Ectodermal cell (in vitro differentiated cells): ENCODE measurements at regions not wholly inside any gene's neighbourhood (a gene's known extent, or its start where the extent isn't known, plus 50 kb on each side); places are given as distances from the start of the nearest gene placed in this dataset.
"Not testable (repeated sequence)": the region's sequence is repeated elsewhere in the genome, so short reads cannot be mapped to it uniquely, and the experiment has no call there.

Source experiments
- H3K27ac ChIP-seq: 2 replicates; pipeline ENCODE4 v1.7.0; 2013; ENCODE audit warnings: mild to moderate bottlenecking, low read depth, low read length; ENCODE audit not compliant: insufficient read depth, poor library complexity, severe bottlenecking
- H3K27me3 ChIP-seq: 2 replicates; pipeline ENCODE4 v1.7.0; 2013; ENCODE audit warnings: mild to moderate bottlenecking, low read length; ENCODE audit not compliant: insufficient read depth, control insufficient read depth, poor library complexity, severe bottlenecking
- H3K36me3 ChIP-seq: one replicate; pipeline ENCODE4 v1.7.0; 2013; ENCODE audit warnings: low read length; ENCODE audit not compliant: control insufficient read depth, insufficient read depth
- H3K4me1 ChIP-seq: one replicate; pipeline ENCODE4 v1.7.0; 2013; ENCODE audit warnings: low read length; ENCODE audit not compliant: control insufficient read depth, insufficient read depth
- H3K4me3 ChIP-seq: 2 replicates; pipeline ENCODE4 v1.7.0; 2013; ENCODE audit warnings: low read depth, low read length, control low read depth; ENCODE audit not compliant: insufficient read depth
- H3K9me3 ChIP-seq: 2 replicates; pipeline ENCODE4 v1.7.0; 2013; ENCODE audit warnings: mild to moderate bottlenecking, low read length, moderate library complexity; ENCODE audit not compliant: control insufficient read depth
- WGBS, 2 experiments: methylation state at CpG; one replicate each; pipeline ENCODE4 v1.1.7; 2013; ENCODE audit warnings: missing lambda C conversion rate in 2 of 2; 5-methylcytosine and 5-hydroxymethylcytosine counted together

- WGBS, 2 experiments, result 63 to 78% methylated on average over 1 of the region's 1 CpG
- H3K9me3 ChIP-seq, result no peaks in the 10 kb centered on the region
- H3K36me3 ChIP-seq, result no peaks in the 10 kb centered on the region
- no peaks in the 10 kb centered on the region for H3K27me3 ChIP-seq
- no peak overlapping the region for H3K4me3 ChIP-seq
- no peak overlapping the region for H3K27ac ChIP-seq
- H3K4me1 ChIP-seq, result no peaks in the 10 kb centered on the region
Observed at GRCh38 chr2:13266166-13266565, 549.4 kb downstream of the TRIB2 start.

GRCh38 chr2:13284688-13285087 is 568.0 kb downstream of the TRIB2 start:
- H3K9me3 ChIP-seq, result peaks cover 4% of the 10 kb centered on the region
- no peak overlapping the region for H3K4me3 ChIP-seq
- H3K36me3 ChIP-seq, result no peaks in the 10 kb centered on the region
- WGBS, 2 experiments, result 90% methylated on average over 8 of the region's 8 CpGs
- no peaks in the 10 kb centered on the region for H3K27me3 ChIP-seq
- H3K4me1 ChIP-seq, result no peaks in the 10 kb centered on the region
- no peak overlapping the region for H3K27ac ChIP-seq

GRCh38 chr2:13289310-13289709 is 572.6 kb downstream of the TRIB2 start:
- no peaks in the 10 kb centered on the region for H3K4me1 ChIP-seq
- peaks cover 4% of the 10 kb centered on the region for H3K9me3 ChIP-seq
- H3K4me3 ChIP-seq, result no peak overlapping the region
- no peaks in the 10 kb centered on the region for H3K27me3 ChIP-seq
- no peak overlapping the region for H3K27ac ChIP-seq
- no peaks in the 10 kb centered on the region for H3K36me3 ChIP-seq

GRCh38 chr2:13308478-13308805 is 591.7 kb downstream of the TRIB2 start:
- H3K4me3 ChIP-seq, H3K27ac ChIP-seq, H3K4me1 ChIP-seq, H3K36me3 ChIP-seq, H3K27me3 ChIP-seq, H3K9me3 ChIP-seq: not testable (repeated sequence)
- WGBS, 2 experiments, result 85 to 87% methylated on average over 33 of the region's 33 CpGs

GRCh38 chr2:13308989-13309388 is 592.3 kb downstream of the TRIB2 start:
- Histone ChIP-seq H3K36me3 (no peaks in the 10 kb centered on the region), H3K9me3 (no peaks in the 10 kb centered on the region), H3K4me3 (no peak overlapping the region), H3K4me1 (no peaks in the 10 kb centered on the region), H3K27me3 (no peaks in the 10 kb centered on the region), H3K27ac (no peak overlapping the region)
- WGBS, 2 experiments, result 86 to 89% methylated on average over 3 to 4 of the region's 4 CpGs

- Histone ChIP-seq H3K4me3 (no peak overlapping the region), H3K4me1 (no peaks in the 10 kb centered on the region), H3K27ac (no peak overlapping the region), H3K36me3 (no peaks in the 10 kb centered on the region), H3K9me3 (no peaks in the 10 kb centered on the region), H3K27me3 (no peaks in the 10 kb centered on the region)
- 83% methylated on average over 1 of the region's 2 CpGs; no CpG with 5 or more reads in 1 of the 2 experiments for WGBS, 2 experiments
Observed at GRCh38 chr2:13332060-13332459, 615.3 kb downstream of the TRIB2 start.

- not testable (repeated sequence) for H3K27ac ChIP-seq, H3K9me3 ChIP-seq, H3K4me3 ChIP-seq, H3K4me1 ChIP-seq, H3K27me3 ChIP-seq, H3K36me3 ChIP-seq
Observed at GRCh38 chr2:13334071-13334470, 617.3 kb downstream of the TRIB2 start.

GRCh38 chr2:13334545-13334944 is 617.8 kb downstream of the TRIB2 start:
- no peak overlapping the region for H3K4me3 ChIP-seq
- no peaks in the 10 kb centered on the region for H3K36me3 ChIP-seq
- no peaks in the 10 kb centered on the region for H3K9me3 ChIP-seq
- H3K4me1 ChIP-seq, result no peaks in the 10 kb centered on the region
- no peaks in the 10 kb centered on the region for H3K27me3 ChIP-seq
- no peak overlapping the region for H3K27ac ChIP-seq

GRCh38 chr2:13335862-13336535 is 619.3 kb downstream of the TRIB2 start:
- H3K9me3 ChIP-seq, result no peaks in the 10 kb centered on the region

GRCh38 chr2:13351068-13351467 is 634.3 kb downstream of the TRIB2 start:
- H3K4me1 ChIP-seq, result no peaks in the 10 kb centered on the region
- WGBS, 2 experiments, result 74 to 84% methylated on average over 2 of the region's 2 CpGs
- H3K4me3 ChIP-seq, result no peak overlapping the region
- no peak overlapping the region for H3K27ac ChIP-seq
- H3K36me3 ChIP-seq, result no peaks in the 10 kb centered on the region
- H3K27me3 ChIP-seq, result no peaks in the 10 kb centered on the region
- peaks cover 2% of the 10 kb centered on the region for H3K9me3 ChIP-seq

More at GRCh38 chr2:13335862-13336535, 619.3 kb downstream of the TRIB2 start:
- Histone ChIP-seq H3K4me1 (no peaks in the 10 kb centered on the region), H3K36me3 (no peaks in the 10 kb centered on the region), H3K27ac (no peak overlapping the region), H3K27me3 (no peaks in the 10 kb centered on the region), H3K4me3 (no peak overlapping the region)
- 84 to 92% methylated on average over 2 of the region's 2 CpGs for WGBS, 2 experiments

- Histone ChIP-seq H3K9me3 (peaks cover 2% of the 10 kb centered on the region), H3K36me3 (no peaks in the 10 kb centered on the region), H3K4me1 (no peaks in the 10 kb centered on the region), H3K27ac (no peak overlapping the region), H3K27me3 (no peaks in the 10 kb centered on the region), H3K4me3 (no peak overlapping the region)
Observed at GRCh38 chr2:13353083-13353482, 636.3 kb downstream of the TRIB2 start.
